Keratinocyte (primary cell): ENCODE measurements at regions not wholly inside any gene's neighbourhood (a gene's known extent, or its start where the extent isn't known, plus 50 kb on each side); places are given as distances from the start of the nearest gene placed in this dataset.

ENCODE experiments used
- DNase-seq: peaks from one replicate; pipeline ENCODE4 v3.0.0-alpha.2; 2011; ENCODE audit warnings: low read depth, missing footprints, low spot score
- FAIRE-seq: peaks from 2 replicates; lab custom pipeline; 2011; peaks lifted over from hg19 to GRCh38; lab: Jason Lieb, UNC
- H2AFZ ChIP-seq: 2 replicates; pipeline ENCODE4 v1.6.0; 2012; ENCODE audit warnings: low read length, control low read depth, inconsistent platforms; ENCODE audit not compliant: control insufficient read depth
- H3K27ac ChIP-seq: 2 replicates; pipeline ENCODE4 v1.5.1; 2011; ENCODE audit warnings: low read length; ENCODE audit not compliant: control insufficient read depth, insufficient read depth
- H3K27me3 ChIP-seq: 3 replicates; pipeline ENCODE4 v1.6.0; 2011; ENCODE audit warnings: low read length; ENCODE audit not compliant: control insufficient read depth, insufficient read depth; ENCODE audit errors: extremely low read depth
- H3K36me3 ChIP-seq, 2 experiments: 2 replicates in 1 of 2; 3 replicates in 1 of 2; pipeline ENCODE4 v1.5.1; 2011; ENCODE audit warnings: low read length in 2 of 2, mild to moderate bottlenecking in 1 of 2; ENCODE audit not compliant: control insufficient read depth in 2 of 2, insufficient read depth in 2 of 2; ENCODE audit errors: extremely low read depth in 1 of 2
- H3K4me1 ChIP-seq: 3 replicates; pipeline ENCODE4 v1.5.1; 2011; ENCODE audit warnings: low read length; ENCODE audit not compliant: control insufficient read depth, insufficient read depth; ENCODE audit errors: extremely low read depth
- H3K4me2 ChIP-seq: 3 replicates; pipeline ENCODE4 v1.6.0; 2011; ENCODE audit warnings: low read depth, low read length; ENCODE audit not compliant: control insufficient read depth, insufficient read depth; ENCODE audit errors: extremely low read depth
- H3K4me3 ChIP-seq, 3 experiments: fragments of 200-600 bp in 1 of 3; sonication (generic) in 1 of 3; 2 replicates in 2 of 3; 3 replicates in 1 of 3; pipeline ENCODE4 v1.5.1; 2011 to 2016; ENCODE audit warnings: low read length in 3 of 3, mild to moderate bottlenecking in 3 of 3, control low read depth in 2 of 3, inconsistent platforms in 1 of 3, low read depth in 1 of 3, mixed read lengths in 1 of 3, mixed run types in 1 of 3, moderate library complexity in 1 of 3; ENCODE audit not compliant: control insufficient read depth in 2 of 3, insufficient read depth in 2 of 3; ENCODE audit errors: extremely low read depth in 1 of 3
- H3K79me2 ChIP-seq: 2 replicates; pipeline ENCODE4 v1.6.0; 2012; ENCODE audit warnings: low read length; ENCODE audit not compliant: control insufficient read depth, insufficient read depth
- H3K9ac ChIP-seq: 3 replicates; pipeline ENCODE4 v1.6.0; 2011; ENCODE audit warnings: low read length; ENCODE audit not compliant: control insufficient read depth, insufficient read depth; ENCODE audit errors: extremely low read depth
- H3K9me1 ChIP-seq: 3 replicates; pipeline ENCODE4 v1.6.0; 2011; ENCODE audit warnings: low read length; ENCODE audit not compliant: control insufficient read depth, insufficient read depth; ENCODE audit errors: extremely low read depth
- H3K9me3 ChIP-seq: 2 replicates; pipeline ENCODE4 v1.5.1; 2012; ENCODE audit warnings: low read depth, low read length; ENCODE audit not compliant: control insufficient read depth
- H4K20me1 ChIP-seq: 3 replicates; pipeline ENCODE4 v1.6.0; 2011; ENCODE audit warnings: low read length; ENCODE audit not compliant: control insufficient read depth, insufficient read depth; ENCODE audit errors: extremely low read depth
- EZH2 ChIP-seq: IDR thresholded peaks from one replicate; pipeline ENCODE4 v1.6.1; 2012; ENCODE audit warnings: inconsistent platforms, mild to moderate bottlenecking, low read length, moderate library complexity
- dilution Hi-C: fragments of 300-500 bp; cut with MboI; formaldehyde crosslinking; loops from one replicate; pipeline ENCODE4 v1.7.0; 2020; ENCODE audit warnings: low sequenced_read_pairs; ENCODE audit not compliant: extremely low pct_ligation_motif_present
- TF ChIP-seq, protein P1 (sequence below), 3 experiments: IDR thresholded peaks in 1 of 3; conservative IDR thresholded peaks in 1 of 3; optimal IDR thresholded peaks in 1 of 3; 2 replicates in 2 of 3; 3 replicates in 1 of 3; pipeline versions ENCODE3 to v1.5.1; 2011; ENCODE audit warnings: low read length in 3 of 3, mild to moderate bottlenecking in 3 of 3, moderate library complexity in 2 of 3, control low read depth in 1 of 3, inconsistent platforms in 1 of 3; ENCODE audit not compliant: insufficient read depth in 2 of 3; ENCODE audit errors: extremely low read depth in 1 of 3

DNA sequence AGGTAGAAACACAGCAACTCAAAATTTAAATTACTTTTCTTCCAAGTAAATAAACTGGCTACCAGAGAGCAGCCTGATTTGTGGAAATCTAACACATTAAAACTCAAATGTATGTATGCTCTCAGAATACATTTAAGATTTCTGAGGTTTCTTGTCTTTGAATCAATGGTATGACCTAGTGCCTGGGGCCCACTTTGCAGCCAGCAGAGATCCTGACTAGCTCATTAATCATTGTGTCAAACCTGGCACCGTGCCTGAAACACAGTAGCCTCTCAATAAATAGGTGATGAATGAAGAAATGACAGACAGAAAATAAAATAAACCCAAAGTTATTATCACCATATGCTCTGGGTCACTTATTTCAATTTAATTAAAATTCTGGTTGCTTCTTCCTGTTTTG, 176.2 kb upstream of the FAT3 start:
- FAIRE-seq (no peak), DNase-seq (no peak)
- Histone ChIP-seq H3K9ac (no peak overlapping the region), H3K36me3 (no peaks in the 10 kb centered on the region), H3K4me3 (no peak overlapping the region), H3K27me3 (no peaks in the 10 kb centered on the region), H3K4me2 (no peak overlapping the region), H3K79me2 (no peaks in the 10 kb centered on the region), H3K27ac (no peak overlapping the region), H3K4me1 (no peaks in the 10 kb centered on the region), H3K9me1 (no peaks in the 10 kb centered on the region), H2AFZ (no peak overlapping the region), H3K9me3 (no peaks in the 10 kb centered on the region), H4K20me1 (no peaks in the 10 kb centered on the region)
- dilution Hi-C loops, result no loop called here
- no peak for TF ChIP-seq EZH2
- TF ChIP-seq, protein P1, sequence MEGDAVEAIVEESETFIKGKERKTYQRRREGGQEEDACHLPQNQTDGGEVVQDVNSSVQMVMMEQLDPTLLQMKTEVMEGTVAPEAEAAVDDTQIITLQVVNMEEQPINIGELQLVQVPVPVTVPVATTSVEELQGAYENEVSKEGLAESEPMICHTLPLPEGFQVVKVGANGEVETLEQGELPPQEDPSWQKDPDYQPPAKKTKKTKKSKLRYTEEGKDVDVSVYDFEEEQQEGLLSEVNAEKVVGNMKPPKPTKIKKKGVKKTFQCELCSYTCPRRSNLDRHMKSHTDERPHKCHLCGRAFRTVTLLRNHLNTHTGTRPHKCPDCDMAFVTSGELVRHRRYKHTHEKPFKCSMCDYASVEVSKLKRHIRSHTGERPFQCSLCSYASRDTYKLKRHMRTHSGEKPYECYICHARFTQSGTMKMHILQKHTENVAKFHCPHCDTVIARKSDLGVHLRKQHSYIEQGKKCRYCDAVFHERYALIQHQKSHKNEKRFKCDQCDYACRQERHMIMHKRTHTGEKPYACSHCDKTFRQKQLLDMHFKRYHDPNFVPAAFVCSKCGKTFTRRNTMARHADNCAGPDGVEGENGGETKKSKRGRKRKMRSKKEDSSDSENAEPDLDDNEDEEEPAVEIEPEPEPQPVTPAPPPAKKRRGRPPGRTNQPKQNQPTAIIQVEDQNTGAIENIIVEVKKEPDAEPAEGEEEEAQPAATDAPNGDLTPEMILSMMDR (optimal IDR thresholded peaks at IDR 0.05 in 1 of 3, IDR thresholded peaks at IDR 0.05 in 1 of 3, conservative IDR thresholded peaks at IDR 0.05 in 1 of 3; ENCODE audit: extremely low read depth in 1 of 3, insufficient read depth in 2 of 3, low read length in 3 of 3), result no peak

DNA sequence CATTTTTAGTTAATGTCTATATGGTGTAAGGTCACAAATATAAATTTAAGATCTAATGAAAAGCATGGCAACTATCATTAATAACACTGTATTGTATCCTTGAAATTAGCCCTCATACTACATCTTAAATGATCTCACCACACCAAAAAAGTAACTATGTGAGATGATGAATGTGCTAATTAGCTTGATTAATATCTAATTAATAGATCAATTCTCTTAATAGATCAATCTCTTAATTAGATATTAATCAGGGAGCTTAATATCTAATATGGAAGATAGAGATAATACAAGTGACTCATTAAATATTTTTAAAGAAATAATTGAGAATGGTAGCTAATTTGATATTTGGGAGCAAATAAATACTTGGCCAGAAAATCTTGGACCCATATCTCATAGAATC, 178.5 kb upstream of the FAT3 start:
- Histone ChIP-seq H3K27me3 (no peaks in the 10 kb centered on the region), H2AFZ (no peak overlapping the region), H3K4me3 (no peak overlapping the region), H3K36me3 (no peaks in the 10 kb centered on the region), H3K79me2 (no peaks in the 10 kb centered on the region), H3K4me1 (no peaks in the 10 kb centered on the region), H3K27ac (no peak overlapping the region), H3K9me3 (no peaks in the 10 kb centered on the region), H4K20me1 (no peaks in the 10 kb centered on the region), H3K4me2 (no peak overlapping the region), H3K9ac (no peak overlapping the region), H3K9me1 (no peaks in the 10 kb centered on the region)
- dilution Hi-C loops, result no loop called here
- FAIRE-seq, result no peak
- DNase-seq, result no peak
- no peak for TF ChIP-seq EZH2
- TF ChIP-seq, protein P1 (optimal IDR thresholded peaks at IDR 0.05 in 1 of 3, IDR thresholded peaks at IDR 0.05 in 1 of 3, conservative IDR thresholded peaks at IDR 0.05 in 1 of 3; ENCODE audit: extremely low read depth in 1 of 3, insufficient read depth in 2 of 3, low read length in 3 of 3), result no peak
